GM21367 (cell line): ENCODE measurements at regions not wholly inside any gene's neighbourhood (a gene's known extent, or its start where the extent isn't known, plus 50 kb on each side); places are given as distances from the start of the nearest gene placed in this dataset.

Experiments
- ATAC-seq: cut with Tn5 transposase; IDR thresholded peaks from one replicate; pipeline ENCODE4 v1.9.1; 2021; ENCODE audit not compliant: unreplicated experiment

DNA sequence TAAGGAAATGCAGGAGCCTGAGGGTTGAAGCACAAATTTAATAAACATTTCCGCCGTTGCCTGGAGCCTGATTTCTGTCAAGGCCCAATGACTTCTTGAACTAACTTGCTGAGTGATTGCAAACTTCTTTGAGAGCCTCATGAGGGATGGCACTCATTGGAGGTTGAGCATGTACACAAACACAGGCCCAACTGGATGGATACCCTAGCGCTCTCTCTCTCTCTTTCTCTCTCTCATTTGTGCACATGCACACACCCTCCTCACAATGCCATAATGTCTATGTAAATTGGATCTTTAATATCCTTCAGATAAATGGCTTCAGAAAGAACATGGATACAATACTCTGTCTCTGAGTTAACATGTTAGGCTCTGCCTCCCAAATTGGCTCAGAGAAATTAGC, 597.7 kb upstream of the CADM1 start:
- ATAC-seq = no peak

DNA sequence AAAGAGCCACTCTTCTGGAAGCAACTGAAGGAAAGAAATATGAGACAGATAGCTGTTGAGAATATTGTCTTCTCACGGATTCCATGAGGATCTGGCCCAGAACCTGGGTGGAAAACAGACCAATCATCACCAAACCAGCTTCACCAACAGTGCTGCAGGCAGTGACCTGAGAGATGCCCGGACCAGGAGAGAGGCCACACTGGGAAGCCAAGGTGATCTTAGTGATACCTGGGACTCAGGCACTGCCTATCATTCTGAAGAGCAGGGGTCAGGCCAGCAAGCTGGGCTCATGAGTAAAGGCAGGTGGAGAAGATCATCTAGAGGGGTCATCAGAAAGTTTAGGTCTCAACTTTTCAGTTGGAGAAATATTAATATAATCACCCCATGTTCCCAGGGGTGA, 595.8 kb upstream of the CADM1 start:
- ATAC-seq = no peak

DNA sequence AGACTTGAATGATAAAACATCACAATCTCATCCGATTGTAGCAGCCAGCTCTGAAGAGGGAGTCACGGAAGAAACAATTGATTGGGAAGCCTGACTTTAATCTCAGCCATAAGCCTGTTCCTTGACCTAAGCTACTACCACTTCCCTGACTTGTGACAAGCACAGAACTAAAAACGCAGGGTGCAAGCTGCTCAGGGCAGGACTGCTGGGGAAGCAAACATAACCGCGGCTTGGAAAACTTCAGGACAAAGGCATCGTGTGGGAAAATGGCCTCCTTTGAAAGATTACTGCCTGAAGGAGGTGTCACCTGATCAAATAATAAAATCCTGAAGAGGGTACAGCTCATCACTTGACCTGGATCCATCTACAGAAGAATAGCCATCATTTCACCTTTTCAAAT, 595.3 kb upstream of the CADM1 start:
- no peak for ATAC-seq

DNA sequence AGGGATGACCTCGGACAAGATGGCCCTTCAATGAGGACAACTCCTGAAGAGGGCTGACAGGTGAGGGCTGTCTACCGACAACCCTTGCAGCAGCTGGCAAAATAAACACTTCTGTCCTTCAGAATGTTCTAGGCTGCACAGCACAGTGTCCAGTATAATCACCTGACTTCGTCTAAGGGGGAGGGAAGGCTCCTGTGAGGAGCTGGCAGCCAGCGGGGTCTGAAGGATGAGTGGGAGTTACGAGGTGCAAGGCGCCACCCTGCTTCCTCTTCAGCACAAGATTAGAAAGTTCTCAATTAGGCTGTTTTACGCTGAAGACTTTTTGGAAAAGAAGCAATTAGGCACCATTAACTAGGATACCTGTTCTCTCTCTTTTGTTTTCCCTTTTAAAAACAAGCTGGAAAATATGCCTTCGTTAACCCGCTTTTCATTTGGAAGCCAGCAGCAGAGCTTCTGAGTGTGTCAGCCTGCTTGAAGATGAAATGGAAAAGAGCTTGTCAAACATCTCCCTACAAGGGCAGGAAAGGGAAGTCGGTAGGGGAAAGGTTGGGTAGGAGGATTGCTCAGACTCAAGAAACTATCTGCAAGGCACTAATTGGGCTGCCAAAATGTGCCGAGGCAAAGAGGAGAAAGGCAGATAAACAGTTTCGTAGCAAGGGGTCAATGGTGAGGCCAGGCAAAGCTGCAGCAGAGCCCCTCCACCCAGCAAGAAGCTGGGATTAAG, 592.2 kb upstream of the CADM1 start:
- ATAC-seq = no peak

DNA sequence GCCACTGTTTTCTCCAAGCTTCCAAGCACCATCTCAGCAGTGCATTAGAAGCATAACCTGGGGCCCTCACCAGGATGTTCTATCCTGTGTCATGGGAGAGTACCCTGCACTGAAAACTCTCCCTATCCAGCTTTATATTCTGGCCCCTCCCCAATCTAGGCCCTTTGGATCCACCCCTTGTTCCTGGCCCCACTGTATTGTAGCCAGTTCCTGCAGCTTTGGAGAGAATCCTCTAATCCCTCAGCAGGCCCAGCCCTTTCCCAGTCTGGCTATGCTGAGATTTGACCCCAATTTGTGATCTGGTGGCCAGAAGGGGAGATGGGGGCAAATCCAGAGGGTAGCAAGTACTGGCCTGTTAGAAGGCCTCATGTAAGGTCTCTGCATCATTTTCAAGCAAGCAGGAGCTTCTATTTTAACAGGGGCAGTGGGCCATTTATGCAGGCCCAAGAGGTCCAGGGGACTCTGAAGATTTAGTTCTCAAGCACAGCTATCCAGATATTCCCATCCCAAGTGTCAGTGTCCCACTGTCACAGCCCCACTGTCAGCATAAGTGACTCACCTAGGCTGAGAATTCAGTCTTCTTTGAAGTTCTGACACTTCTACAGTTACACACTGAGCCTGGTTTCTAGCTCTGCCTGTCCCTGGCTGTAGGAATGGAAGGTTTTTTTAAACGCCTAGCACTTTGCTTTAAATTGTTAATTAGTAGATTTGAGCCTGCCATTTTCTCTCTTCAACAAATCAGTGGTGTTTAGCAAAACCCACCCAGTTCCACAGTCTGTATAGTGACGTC, 589.5 kb upstream of the CADM1 start:
- ATAC-seq = no peak

DNA sequence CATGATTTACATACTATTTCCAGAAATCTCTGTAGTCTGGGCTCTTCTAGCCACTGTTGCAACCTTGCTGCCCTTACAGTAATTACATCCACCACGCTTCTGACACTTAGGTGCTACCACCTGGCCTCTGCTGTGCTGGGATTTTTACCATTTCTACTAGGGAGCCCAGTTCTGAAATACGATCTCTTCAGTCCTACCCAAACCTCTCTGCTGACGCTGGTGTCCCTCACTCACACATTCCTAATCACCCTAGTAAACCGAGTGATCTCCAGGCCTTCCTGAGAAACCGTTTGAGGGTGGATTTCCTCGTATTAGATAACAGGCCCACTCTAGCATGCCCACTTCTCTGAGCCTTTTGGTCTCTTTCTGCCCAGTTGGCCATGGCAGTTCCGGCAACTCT, 588.9 kb upstream of the CADM1 start:
- ATAC-seq = no peak

DNA sequence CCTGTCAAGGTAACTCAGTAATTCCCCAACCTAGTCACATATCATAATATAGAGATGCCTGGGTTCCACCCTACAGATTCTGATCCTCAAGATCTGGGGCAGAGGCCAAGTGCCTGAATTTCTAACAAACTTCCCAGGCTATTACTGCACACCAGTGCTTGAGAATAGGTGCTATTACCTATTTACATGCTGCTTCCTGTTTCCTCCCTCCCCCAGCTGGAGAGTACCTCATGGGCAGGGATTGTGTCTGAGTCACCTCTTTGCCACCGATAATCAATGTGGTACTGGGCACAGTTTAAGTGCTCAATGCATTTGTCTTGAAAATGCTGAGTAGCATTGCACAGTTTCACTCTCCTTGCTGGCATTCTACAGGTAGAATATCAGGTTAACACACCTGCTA, 582.2 kb upstream of the CADM1 start:
- ATAC-seq = no peak

DNA sequence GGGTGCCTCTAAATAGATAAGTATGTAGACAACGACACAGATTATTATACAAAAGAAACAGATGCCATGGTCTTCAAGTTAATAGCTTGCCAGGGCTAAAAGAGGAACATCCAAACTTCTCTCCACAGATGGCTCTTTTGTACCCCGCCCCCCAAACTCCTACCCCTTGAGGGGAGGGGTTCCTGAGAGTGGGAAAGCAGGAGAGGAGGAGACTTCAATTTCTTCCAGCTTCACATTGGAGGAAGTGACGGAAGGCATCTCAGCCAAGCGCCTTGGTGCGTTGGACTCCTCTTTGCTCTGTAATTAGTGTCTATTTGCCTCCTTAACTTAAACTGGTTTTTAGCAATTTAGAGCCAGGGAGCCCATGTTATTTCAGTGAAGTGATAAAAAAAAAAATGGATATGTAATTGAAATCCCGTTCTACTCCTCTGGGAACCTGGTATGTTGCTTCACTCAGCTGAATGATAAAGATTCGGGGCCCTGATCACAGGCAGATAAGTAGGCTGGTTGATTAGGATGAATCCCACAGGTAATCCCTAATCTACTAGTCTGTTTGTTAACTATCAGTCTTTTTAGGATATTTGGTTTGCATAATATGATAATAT, 580.9 kb upstream of the CADM1 start:
- ATAC-seq = no peak

DNA sequence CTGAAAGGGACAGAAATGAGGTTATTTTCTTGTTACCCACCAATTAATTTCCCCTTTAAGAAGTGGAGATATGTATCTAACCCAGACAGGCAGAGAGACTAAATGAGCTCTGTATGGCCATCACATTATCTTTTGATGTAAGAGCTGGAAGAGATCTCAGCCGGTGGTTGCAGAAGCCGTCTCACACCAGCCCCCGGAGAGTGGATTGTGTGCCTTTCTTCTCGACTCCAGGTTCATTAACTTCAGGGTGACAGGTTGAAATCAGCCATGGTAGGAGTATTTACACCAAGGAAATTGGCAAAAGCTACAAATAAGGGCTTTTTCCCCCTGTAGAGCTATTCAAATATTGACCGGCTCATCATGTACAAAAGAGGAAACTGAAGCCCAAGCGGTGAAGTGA, 580.3 kb upstream of the CADM1 start:
- ATAC-seq = no peak

DNA sequence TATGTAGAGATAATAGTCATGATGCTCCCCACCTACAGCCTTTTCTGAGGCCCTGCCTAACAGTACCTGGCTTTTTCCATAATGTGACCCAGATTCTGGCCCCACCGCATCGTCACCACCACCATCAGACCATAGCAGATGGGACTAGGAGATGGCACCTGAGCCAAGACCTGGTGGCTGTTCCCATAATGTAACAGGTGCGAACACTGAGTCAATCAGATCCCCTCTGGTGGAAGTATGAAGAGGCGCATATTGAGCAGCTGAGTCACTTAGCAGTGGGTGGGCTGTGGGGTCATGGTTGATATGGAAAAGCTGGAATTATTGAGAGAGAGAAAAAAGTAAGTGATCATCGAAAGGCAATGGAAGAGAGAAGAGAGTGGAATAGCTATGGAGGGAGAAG, 578.0 kb upstream of the CADM1 start:
- no peak for ATAC-seq

DNA sequence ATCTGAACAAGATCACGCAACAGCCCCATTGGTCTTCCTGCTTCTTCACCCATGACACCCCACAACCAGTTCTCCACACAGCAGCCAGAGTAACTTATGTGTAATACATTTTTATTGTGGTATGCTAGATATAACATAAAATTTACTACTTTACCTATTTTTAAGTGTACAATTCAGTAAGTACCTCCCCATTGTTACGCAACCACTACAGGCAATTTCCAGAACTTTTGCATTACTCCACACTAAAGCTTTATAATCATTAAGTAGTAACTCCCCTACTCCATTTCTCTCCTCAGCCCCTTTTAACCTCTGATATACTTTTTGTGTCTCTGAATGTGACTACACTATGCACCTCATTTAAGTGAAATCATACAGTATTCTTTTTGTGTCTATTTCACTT, 575.4 kb upstream of the CADM1 start:
- no peak for ATAC-seq

DNA sequence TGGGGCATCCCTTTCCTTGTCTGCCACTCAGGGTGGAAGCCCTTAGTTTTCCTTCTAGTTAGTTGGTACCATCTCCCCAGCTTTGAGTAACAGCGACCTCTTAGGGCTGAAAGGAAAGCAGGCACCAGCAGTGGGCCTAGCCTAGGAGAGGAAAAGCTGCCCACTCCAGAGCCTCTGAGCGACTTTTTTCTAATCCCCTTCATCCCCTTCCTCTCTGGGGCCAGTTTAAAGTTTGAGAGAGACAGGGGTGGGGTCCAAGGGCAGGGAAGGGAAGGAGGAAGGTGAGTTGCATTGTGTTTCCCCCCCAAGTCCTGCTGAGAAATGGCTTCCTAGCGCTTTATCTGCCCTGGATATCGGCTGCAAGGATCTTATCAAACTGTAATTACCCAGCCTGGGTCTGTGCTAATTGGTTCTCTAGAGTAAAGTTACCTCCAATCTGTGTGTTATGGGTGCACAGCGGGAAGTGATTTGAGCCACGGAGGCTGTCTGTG, 573.9 kb upstream of the CADM1 start:
- ATAC-seq = no peak

DNA sequence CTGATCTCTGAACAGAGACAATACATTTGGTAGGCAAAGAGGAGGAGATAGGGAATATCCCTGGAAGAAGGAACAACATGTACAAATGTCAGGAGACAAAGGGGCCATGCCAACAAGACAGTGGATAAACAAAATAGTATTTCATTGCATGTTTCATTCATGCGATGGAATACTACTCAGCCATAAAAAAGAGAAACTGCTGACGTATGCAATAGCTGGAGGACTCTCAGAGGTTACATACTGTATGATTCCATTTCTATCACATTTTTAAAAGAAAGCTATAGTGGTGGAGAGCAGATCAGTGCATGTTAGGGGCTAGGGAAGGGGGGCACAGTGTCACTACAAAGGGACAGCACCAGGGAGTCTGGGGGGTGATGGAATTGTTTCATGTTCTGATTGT, 572.9 kb upstream of the CADM1 start:
- ATAC-seq = no peak

DNA sequence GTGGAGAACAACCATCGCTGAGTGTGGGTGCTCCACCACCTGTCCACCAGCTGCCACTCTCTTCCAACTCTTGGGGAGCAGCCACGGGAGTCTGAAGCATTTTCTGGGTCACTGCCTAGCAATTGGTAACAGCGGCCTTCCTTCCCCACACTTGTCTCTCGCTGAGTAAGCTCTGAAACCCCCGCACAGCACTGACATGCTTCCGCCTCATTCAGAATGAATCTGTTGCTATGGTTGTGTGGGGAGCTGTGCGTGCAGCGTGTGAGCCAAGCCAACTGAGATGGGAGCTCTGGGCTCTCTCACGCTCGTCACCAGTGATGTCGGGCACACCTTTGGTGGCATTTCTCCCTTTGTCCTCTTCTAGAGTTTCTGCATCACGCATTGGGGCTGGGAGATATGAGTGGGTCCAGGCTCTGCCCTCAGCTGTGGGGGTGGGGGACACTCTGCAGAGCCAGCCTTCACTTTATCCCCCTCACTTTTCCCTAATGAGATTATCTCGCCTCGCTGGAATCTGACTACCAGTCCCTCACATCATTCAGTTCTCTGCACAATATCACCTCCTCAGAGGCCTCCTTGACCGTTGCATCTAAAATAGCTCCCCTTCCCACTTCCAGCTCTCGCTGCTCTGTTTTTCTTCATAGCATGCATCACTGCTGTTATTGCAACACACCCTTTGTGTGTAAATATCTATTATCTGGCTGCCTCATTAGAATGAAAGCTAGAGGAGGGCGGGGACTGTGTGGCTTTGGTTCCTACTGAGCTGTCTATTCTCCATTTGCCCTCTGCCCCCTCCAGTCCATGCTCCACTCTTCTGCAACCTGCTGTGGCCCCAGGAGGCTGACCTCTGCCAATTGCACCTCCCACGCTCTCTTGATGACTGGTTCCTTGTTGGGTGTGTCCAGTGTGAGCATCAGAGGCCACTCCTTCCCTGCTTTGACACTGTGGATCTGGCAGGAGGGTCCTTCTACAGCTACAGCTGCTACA, 569.9 kb upstream of the CADM1 start:
- no peak for ATAC-seq

DNA sequence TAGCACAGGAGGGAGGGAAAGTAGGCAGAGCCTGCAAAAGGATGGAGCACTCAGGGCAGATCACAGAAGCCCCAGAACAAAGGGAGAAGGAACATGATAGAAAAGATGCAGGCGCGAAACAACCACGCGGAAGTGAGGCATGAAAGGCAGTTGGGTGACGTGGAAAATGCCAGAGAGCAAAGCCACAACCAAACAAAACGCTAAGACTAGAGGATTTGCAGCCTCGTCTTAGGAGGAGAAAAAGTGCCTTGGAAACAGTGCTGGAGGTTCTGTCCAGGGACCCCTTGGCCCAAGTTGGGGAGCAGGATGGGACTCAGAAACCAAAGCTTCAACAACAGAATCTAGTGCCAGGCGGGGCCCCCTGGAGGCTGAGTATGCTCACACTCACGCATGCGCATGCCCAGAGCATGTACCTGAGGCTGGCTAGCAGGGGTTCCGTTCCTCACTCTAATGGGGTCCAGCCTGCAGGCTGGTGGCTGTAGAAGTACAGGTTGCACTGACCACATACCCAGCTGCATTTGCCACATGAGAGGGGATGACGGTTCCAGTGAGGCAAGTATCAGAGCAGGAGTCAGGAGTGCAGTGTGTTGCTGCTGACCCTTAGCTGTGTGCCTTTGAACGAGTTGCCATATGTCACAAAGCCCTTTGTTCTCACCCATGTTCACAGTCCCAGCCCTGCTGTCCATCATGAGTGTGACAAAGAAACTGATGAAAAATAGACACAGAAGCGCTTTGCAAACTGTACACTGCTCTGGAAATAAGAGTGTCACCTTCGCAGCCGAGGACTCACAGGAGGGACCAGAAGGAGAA, 568.6 kb upstream of the CADM1 start:
- no peak for ATAC-seq

DNA sequence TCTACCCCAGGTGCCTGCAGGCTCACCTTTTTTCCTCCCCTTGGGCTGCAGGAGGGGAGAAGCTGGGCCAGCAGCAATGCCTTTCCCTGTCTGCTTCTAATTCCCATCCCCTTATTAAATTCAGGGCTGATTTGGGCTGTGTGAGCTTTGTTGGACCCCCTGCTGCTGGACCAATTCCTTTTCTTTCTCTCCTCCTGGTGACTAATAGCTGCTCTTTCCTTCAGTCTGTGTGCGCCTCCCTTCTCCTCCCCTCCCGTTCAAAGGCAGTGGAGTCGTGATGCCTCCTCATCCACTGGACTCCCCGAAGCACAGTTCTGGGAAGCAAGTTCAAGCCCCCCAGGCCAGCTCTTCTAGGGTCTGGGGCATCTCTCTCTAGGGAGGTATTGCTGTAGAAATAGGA, 567.9 kb upstream of the CADM1 start:
- ATAC-seq = no peak

DNA sequence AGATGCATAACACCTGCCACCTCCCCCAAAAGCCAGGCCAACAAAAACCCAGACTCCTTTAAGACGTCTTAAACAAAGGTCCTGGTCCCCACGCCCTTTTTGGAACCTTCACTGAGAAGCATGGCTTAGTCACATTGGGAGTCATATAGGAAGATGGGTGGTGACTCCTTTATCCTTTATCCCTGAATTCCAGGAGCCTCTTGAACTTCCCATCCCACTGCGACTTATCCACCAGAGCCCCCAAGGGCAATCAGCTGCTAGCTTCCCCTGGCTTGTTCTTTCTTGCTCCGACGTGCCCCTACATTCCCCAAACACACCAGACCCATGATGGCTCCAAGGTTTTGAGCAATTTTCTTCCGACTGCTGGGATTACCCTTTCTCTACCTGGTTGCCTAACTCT, 567.0 kb upstream of the CADM1 start:
- ATAC-seq = no peak

DNA sequence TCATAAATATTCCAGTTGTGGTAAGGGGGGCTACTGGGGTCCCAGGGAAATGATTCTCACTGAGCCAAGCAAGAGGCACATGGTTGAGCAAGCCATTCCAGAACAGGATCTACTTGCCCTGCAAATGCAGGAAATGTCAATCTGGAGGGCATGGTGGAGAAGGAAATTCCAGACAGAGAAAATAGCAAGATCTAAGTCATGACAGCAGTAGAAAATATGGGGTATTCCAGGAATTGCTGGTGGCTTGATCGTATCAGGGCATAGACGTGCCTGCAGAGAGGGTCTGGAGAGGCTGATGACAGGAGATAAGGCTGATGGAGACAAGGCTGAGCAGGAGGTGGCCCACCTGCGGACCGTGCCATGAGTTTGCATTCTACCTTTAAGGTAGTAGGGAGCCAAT, 566.3 kb upstream of the CADM1 start:
- ATAC-seq = no peak

DNA sequence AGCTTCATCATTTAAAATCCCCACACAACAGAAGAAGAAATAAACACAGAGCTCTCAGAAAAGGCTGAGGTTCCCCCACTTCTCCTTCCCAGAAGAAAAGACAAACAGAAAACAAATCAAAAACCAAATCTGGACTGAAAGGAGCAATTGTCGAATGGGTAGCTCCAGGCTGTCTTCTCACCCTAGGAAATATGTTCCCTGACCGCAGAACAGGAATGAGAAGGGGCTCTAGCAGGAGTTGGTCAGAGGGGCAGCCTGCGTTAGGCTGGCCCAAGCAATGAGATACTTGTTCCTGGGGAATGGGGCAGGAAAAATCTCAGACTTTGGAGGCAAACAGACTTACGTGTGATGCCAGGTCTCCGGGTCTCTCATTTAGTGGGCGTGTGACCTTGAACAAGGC, 562.6 kb upstream of the CADM1 start:
- no peak for ATAC-seq

DNA sequence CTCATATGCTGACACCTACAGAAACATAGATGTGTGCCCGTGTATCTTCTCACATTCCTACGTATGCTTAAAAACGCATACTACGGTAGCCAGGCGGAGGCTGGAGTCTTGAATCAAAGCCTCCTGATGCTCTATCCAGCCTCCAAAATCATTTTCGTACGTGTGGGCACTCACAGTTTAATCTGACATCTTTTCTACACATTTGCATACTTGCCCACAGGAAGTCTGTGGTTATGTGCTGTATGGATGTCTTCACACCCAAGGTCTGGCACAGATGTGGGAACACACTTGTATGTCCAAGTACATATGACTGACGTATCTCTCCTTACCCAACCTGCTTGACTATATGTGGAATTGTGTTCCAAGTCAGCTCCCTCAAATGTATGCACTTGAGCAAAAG, 561.8 kb upstream of the CADM1 start:
- ATAC-seq = no peak
